Stomach (tissue), 4 donors: ENCODE measurements at regions not wholly inside any gene's neighbourhood (a gene's known extent, or its start where the extent isn't known, plus 50 kb on each side); places are given as distances from the start of the nearest gene placed in this dataset.

Experiments
- EP300 ChIP-seq: sonication (generic); formaldehyde crosslinking; IDR thresholded peaks from one replicate; pipeline ENCODE4 v1.6.1; 2017; ENCODE audit warnings: antibody characterized with exemption
- POLR2A ChIP-seq, 4 donors: fragments of 450-650 bp; IDR thresholded peaks; one replicate each; pipeline ENCODE4 v1.6.1; 2016; ENCODE audit warnings: antibody characterized with exemption in 4 of 4, control low read depth in 2 of 4, mild to moderate bottlenecking in 1 of 4, moderate library complexity in 1 of 4
- POLR2AphosphoS5 ChIP-seq, 3 donors: sonication (generic); formaldehyde crosslinking; IDR thresholded peaks; one replicate each; pipeline ENCODE4 v1.6.1; 2016; ENCODE audit warnings: antibody characterized with exemption in 3 of 3
- TF ChIP-seq, protein P1 (sequence below), 7 experiments: fragments of 450-650 bp in 4 of 7; fragments of 200-600 bp in 3 of 7; sonication (generic) in 3 of 7; IDR thresholded peaks; one replicate each; pipeline ENCODE4 v1.5.1; 2016 to 2019; ENCODE audit warnings: antibody characterized with exemption in 7 of 7, control low read depth in 2 of 7, mild to moderate bottlenecking in 1 of 7

DNA sequence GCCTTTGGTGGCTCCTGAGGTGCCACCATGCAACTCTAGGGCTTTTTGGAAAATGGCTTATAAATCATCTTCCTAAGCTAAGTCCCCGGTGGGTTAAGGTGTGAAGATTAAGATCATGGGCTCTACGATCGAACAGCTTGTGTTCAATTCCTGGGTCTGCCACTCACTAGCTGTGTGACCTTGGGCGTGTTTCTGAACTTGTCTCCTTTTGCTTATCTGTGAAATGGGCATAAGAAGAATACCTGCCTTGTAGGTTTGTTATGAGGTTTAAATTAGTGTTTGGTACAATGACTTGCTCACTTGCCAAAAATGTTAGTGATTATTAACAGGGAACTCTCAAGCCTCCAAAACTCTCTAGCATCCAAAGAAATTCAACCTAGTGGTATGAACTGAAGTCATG lies 119.2 kb upstream of the PITX1 start:
- TF ChIP-seq, protein P1, sequence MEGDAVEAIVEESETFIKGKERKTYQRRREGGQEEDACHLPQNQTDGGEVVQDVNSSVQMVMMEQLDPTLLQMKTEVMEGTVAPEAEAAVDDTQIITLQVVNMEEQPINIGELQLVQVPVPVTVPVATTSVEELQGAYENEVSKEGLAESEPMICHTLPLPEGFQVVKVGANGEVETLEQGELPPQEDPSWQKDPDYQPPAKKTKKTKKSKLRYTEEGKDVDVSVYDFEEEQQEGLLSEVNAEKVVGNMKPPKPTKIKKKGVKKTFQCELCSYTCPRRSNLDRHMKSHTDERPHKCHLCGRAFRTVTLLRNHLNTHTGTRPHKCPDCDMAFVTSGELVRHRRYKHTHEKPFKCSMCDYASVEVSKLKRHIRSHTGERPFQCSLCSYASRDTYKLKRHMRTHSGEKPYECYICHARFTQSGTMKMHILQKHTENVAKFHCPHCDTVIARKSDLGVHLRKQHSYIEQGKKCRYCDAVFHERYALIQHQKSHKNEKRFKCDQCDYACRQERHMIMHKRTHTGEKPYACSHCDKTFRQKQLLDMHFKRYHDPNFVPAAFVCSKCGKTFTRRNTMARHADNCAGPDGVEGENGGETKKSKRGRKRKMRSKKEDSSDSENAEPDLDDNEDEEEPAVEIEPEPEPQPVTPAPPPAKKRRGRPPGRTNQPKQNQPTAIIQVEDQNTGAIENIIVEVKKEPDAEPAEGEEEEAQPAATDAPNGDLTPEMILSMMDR (IDR thresholded peaks at IDR 0.05): no peak
- TF ChIP-seq POLR2AphosphoS5 (IDR thresholded peaks at IDR 0.05) (no peak), POLR2A (IDR thresholded peaks at IDR 0.05) (no peak), EP300 (no peak)
